ENCODE measurements at regions not wholly inside any gene's neighbourhood (a gene's known extent, or its start where the extent isn't known, plus 50 kb on each side); places are given as distances from the start of the nearest gene placed in this dataset.

GRCh38 chr11:31910950-31911576, 99.9 kb upstream of the PAX6 start (continued):
- TF ChIP-seq SAP30 (IDR thresholded peaks at IDR 0.05; ENCODE audit: insufficient read depth, insufficient replicate concordance, low read length) (no peak), ZNF274 (IDR thresholded peaks at IDR 0.05; ENCODE audit: borderline replicate concordance, extremely low read depth, low read length) (no peak), TEAD4 (IDR thresholded peaks at IDR 0.05; ENCODE audit: low read depth, low read length) (no peak), SIX5 (IDR thresholded peaks at IDR 0.05; ENCODE audit: low read depth, low read length) (no peak)

Data from H1 (cell line).